Endothelial cell (in vitro differentiated cells): ENCODE measurements at regions not wholly inside any gene's neighbourhood (a gene's known extent, or its start where the extent isn't known, plus 50 kb on each side); places are given as distances from the start of the nearest gene placed in this dataset.

Experiments
- DNase-seq: peaks from one replicate; pipeline ENCODE4 v3.0.0; 2021; ENCODE audit warnings: low spot score
- H3K27ac Mint-ChIP-seq: one replicate; pipeline ENCODE4 v1.8.0; 2021; ENCODE audit warnings: mixed read lengths, inconsistent platforms; ENCODE audit not compliant: unreplicated experiment
- H3K27me3 Mint-ChIP-seq: one replicate; pipeline ENCODE4 v1.8.0; 2021; ENCODE audit warnings: mild to moderate bottlenecking, moderate library complexity, mixed read lengths, inconsistent platforms; ENCODE audit not compliant: unreplicated experiment
- H3K36me3 Mint-ChIP-seq: one replicate; pipeline ENCODE4 v1.8.0; 2021; ENCODE audit warnings: mild to moderate bottlenecking, low read depth, mixed read lengths, inconsistent platforms; ENCODE audit not compliant: unreplicated experiment
- H3K4me1 Mint-ChIP-seq: one replicate; pipeline ENCODE4 v1.8.0; 2021; ENCODE audit warnings: mild to moderate bottlenecking, mixed read lengths, inconsistent platforms; ENCODE audit not compliant: unreplicated experiment
- H3K4me3 Mint-ChIP-seq: one replicate; pipeline ENCODE4 v1.8.0; 2021; ENCODE audit warnings: mild to moderate bottlenecking, mixed read lengths, inconsistent platforms; ENCODE audit not compliant: unreplicated experiment
- H3K9me3 Mint-ChIP-seq: one replicate; pipeline ENCODE4 v1.8.0; 2021; ENCODE audit warnings: mixed read lengths, inconsistent platforms; ENCODE audit not compliant: unreplicated experiment
- TF ChIP-seq, protein P1 (sequence below): fragments of 200-600 bp; sonication (generic); IDR thresholded peaks from one replicate; pipeline ENCODE4 v1.5.0; 2021; ENCODE audit warnings: antibody characterized with exemption; ENCODE audit not compliant: unreplicated experiment

DNA sequence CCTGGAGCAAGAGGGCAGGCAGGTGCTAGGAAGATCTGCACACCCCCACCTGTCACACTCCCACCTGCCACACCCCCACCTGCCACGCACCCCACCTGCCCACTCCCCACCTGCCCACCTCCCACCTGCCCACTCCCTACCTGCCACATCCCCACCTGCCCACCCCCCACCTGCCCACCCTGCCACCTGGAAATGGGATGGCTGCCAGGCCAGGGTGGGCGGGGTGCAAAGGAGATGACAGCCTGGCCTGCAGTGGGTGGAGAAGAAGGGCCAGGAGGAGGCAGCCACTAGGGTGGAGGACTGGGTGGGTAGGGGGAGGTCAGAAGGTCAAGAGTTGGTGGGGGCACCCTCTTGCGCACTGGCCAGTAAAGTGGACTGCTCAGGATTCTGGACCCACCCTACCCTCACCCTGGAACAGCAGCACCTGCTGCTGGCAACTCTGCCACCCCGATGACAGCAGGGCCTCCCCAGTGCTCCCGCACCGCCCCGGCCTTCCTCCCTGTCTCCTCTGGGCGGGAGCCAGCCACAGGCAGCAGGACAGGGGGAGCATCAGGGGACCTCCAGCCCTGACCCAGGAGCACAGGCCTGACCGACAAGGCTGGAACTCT lies 66.8 kb upstream of the NKX1-1 start:
- no peak for DNase-seq

GRCh38 chr4:1472148-1472797 lies 66.0 kb upstream of the NKX1-1 start:
- TF ChIP-seq, protein P1, sequence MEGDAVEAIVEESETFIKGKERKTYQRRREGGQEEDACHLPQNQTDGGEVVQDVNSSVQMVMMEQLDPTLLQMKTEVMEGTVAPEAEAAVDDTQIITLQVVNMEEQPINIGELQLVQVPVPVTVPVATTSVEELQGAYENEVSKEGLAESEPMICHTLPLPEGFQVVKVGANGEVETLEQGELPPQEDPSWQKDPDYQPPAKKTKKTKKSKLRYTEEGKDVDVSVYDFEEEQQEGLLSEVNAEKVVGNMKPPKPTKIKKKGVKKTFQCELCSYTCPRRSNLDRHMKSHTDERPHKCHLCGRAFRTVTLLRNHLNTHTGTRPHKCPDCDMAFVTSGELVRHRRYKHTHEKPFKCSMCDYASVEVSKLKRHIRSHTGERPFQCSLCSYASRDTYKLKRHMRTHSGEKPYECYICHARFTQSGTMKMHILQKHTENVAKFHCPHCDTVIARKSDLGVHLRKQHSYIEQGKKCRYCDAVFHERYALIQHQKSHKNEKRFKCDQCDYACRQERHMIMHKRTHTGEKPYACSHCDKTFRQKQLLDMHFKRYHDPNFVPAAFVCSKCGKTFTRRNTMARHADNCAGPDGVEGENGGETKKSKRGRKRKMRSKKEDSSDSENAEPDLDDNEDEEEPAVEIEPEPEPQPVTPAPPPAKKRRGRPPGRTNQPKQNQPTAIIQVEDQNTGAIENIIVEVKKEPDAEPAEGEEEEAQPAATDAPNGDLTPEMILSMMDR: no peak
- H3K27me3 Mint-ChIP-seq: peaks cover 13% of the 10 kb centered on the region
- H3K4me3 Mint-ChIP-seq: no peak overlapping the region
- no peaks in the 10 kb centered on the region for H3K4me1 Mint-ChIP-seq
- peaks cover 5% of the 10 kb centered on the region for H3K9me3 Mint-ChIP-seq
- no peak overlapping the region for H3K27ac Mint-ChIP-seq
- no peak for DNase-seq
- peaks cover 13% of the 10 kb centered on the region for H3K36me3 Mint-ChIP-seq

More for the DNA sequence above, 66.8 kb upstream of the NKX1-1 start:
- Mint-ChIP-seq H3K9me3 (no peaks in the 10 kb centered on the region), H3K4me1 (no peaks in the 10 kb centered on the region), H3K27ac (no peak overlapping the region), H3K36me3 (peaks cover 5% of the 10 kb centered on the region), H3K27me3 (peaks cover 7% of the 10 kb centered on the region), H3K4me3 (no peak overlapping the region)
- TF ChIP-seq, protein P1: no peak

- H3K27ac Mint-ChIP-seq: no peak overlapping the region
- DNase-seq: no peak
- H3K4me3 Mint-ChIP-seq: no peak overlapping the region
- TF ChIP-seq, protein P1: no peak
- no peaks in the 10 kb centered on the region for H3K4me1 Mint-ChIP-seq
- peaks cover 15% of the 10 kb centered on the region for H3K27me3 Mint-ChIP-seq
- H3K9me3 Mint-ChIP-seq: peaks cover 6% of the 10 kb centered on the region
- H3K36me3 Mint-ChIP-seq: peaks cover 13% of the 10 kb centered on the region
Observed at GRCh38 chr4:1471443-1472147, 65.4 kb upstream of the NKX1-1 start.

DNA sequence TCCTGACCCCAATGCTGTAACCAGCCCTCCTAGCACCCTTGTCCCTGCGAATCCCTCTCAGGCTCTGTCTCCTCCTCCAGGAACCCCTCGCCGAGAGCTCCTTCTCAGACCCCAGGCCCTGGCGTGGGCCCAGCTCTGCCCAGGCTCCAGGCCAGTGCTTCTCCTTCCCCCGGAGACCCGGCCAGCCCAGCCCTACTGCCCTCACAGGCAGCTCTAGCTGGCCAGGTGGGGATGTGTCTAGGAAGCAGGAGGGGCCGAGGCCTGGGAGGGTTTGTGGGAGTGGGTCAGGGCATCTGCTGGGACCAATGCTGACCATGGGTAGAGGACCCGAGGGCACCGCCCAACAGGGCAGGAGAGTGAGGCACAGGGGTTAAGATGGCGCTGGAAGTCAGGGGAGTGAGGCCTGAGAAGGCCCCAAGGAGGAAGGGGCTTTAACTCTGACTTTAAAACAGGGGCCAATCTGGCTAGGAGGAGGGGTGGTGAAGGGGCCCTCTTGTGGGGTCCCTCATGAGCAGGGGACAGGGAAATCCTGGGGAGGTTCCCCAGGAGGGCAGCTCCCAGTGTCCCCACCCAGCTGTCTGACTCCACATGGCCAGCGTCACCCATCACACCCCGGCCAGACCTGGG lies 64.7 kb upstream of the NKX1-1 start:
- DNase-seq: no peak
- Mint-ChIP-seq H3K4me3 (no peak overlapping the region), H3K27ac (no peak overlapping the region), H3K9me3 (peaks cover 6% of the 10 kb centered on the region), H3K36me3 (peaks cover 13% of the 10 kb centered on the region), H3K4me1 (no peaks in the 10 kb centered on the region), H3K27me3 (peaks cover 15% of the 10 kb centered on the region)
- TF ChIP-seq, protein P1: no peak
